Transverse colon (tissue), 3 donors: ENCODE measurements at regions not wholly inside any gene's neighbourhood (a gene's known extent, or its start where the extent isn't known, plus 50 kb on each side); places are given as distances from the start of the nearest gene placed in this dataset.

Experiments used
- EP300 ChIP-seq: sonication (generic); formaldehyde crosslinking; IDR thresholded peaks from one replicate; pipeline ENCODE4 v1.6.1; 2017; ENCODE audit warnings: antibody characterized with exemption, low read depth
- TF ChIP-seq, protein P1 (sequence below), 5 experiments: fragments of 200-600 bp in 3 of 5; fragments of 450-650 bp in 2 of 5; sonication (generic) in 3 of 5; IDR thresholded peaks; 1 replicate in 2 of 5; 2 replicates in 3 of 5; pipeline ENCODE4 v1.5.1; 2016 to 2017; ENCODE audit warnings: antibody characterized with exemption in 5 of 5, inconsistent platforms in 3 of 5, mild to moderate bottlenecking in 2 of 5, moderate library complexity in 1 of 5

DNA sequence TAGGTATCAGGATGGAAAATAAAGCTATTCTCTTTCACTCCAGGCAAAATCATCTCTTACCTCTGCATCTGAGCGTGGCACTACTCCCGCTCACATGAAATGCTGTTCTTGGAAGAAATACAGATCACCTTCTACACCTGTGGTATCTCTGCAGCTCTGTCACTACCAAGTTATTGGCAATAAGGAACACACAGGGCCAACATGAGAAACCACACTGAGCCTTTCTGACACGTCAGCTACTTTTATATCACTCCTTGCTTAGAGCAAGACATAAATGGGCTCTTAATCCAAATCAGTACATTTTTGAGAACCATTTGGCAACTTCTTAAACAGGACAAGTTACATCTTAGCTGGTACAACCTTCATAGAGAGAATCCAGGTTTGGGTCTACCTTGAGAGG is 101.8 kb upstream of the GUCY1A1 start:
- TF ChIP-seq, protein P1, sequence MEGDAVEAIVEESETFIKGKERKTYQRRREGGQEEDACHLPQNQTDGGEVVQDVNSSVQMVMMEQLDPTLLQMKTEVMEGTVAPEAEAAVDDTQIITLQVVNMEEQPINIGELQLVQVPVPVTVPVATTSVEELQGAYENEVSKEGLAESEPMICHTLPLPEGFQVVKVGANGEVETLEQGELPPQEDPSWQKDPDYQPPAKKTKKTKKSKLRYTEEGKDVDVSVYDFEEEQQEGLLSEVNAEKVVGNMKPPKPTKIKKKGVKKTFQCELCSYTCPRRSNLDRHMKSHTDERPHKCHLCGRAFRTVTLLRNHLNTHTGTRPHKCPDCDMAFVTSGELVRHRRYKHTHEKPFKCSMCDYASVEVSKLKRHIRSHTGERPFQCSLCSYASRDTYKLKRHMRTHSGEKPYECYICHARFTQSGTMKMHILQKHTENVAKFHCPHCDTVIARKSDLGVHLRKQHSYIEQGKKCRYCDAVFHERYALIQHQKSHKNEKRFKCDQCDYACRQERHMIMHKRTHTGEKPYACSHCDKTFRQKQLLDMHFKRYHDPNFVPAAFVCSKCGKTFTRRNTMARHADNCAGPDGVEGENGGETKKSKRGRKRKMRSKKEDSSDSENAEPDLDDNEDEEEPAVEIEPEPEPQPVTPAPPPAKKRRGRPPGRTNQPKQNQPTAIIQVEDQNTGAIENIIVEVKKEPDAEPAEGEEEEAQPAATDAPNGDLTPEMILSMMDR (IDR thresholded peaks at IDR 0.05): no peak
- TF ChIP-seq EP300: no peak
